ENCODE measurements at regions not wholly inside any gene's neighbourhood (a gene's known extent, or its start where the extent isn't known, plus 50 kb on each side); places are given as distances from the start of the nearest gene placed in this dataset.

GRCh38 chr1:79599257-79599656, 592.7 kb upstream of the ADGRL4 start:
- no peaks in the 10 kb centered on the region for H3K4me1 ChIP-seq (ENCODE audit: insufficient read depth, low read length)
- H3K27me3 ChIP-seq (ENCODE audit: control insufficient read depth in 1 of 2, insufficient read depth in 2 of 2, low read length in 2 of 2): no peaks in the 10 kb centered on the region
- no peak overlapping the region for H3K9ac ChIP-seq (ENCODE audit: insufficient read depth, low read depth, low read length)
- intact Hi-C loops (cut with micrococcal nuclease; ENCODE audit: unreplicated experiment) (no loop called here), in situ Hi-C loops (cut with HindIII; ENCODE audit: extremely low pct_ligation_motif_present, low pct_unique_long_range_greater_than_20kb) (no loop called here)
- no TSS peak for BruUV-seq (replicated peaks)
- no peak overlapping the region for H2AFZ ChIP-seq (ENCODE audit: low read length)
- H4K20me1 ChIP-seq (ENCODE audit: insufficient read depth, low read length): no peaks in the 10 kb centered on the region
- POLR2A ChIA-PET: no interaction called here
- FAIRE-seq: no peak
- H3K79me2 ChIP-seq (ENCODE audit: insufficient read depth, low read length): no peaks in the 10 kb centered on the region
- H3K36me3 ChIP-seq (replicated peaks in 1 of 2; ENCODE audit: control insufficient read depth in 1 of 2, insufficient read depth in 2 of 2, low read length in 2 of 2): no peaks in the 10 kb centered on the region
- H3K9me3 ChIP-seq (ENCODE audit: low read length): peaks cover 71% of the 10 kb centered on the region
- H3K4me3 ChIP-seq (replicated peaks in 1 of 3; ENCODE audit: insufficient read depth in 1 of 3, low read depth in 2 of 3, low read length in 3 of 3): no peak overlapping the region
- H3K4me2 ChIP-seq (ENCODE audit: low read depth, low read length): no peak overlapping the region
- TF ChIP-seq ATF7-NPFF (CRISPR knock-in tag; IDR thresholded peaks at IDR 0.05; ENCODE audit: low read depth) (no peak), HIVEP1 (CRISPR knock-in tag; IDR thresholded peaks at IDR 0.05) (no peak), RARG (CRISPR knock-in tag; IDR thresholded peaks at IDR 0.05; ENCODE audit: low read depth) (no peak)
- TF ChIP-seq, protein P1, sequence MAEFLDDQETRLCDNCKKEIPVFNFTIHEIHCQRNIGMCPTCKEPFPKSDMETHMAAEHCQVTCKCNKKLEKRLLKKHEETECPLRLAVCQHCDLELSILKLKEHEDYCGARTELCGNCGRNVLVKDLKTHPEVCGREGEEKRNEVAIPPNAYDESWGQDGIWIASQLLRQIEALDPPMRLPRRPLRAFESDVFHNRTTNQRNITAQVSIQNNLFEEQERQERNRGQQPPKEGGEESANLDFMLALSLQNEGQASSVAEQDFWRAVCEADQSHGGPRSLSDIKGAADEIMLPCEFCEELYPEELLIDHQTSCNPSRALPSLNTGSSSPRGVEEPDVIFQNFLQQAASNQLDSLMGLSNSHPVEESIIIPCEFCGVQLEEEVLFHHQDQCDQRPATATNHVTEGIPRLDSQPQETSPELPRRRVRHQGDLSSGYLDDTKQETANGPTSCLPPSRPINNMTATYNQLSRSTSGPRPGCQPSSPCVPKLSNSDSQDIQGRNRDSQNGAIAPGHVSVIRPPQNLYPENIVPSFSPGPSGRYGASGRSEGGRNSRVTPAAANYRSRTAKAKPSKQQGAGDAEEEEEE (CRISPR knock-in tag; IDR thresholded peaks at IDR 0.05; ENCODE audit: borderline replicate concordance): no peak
- no peak for ATAC-seq
- CTCF ChIA-PET (ENCODE audit: low intra/inter-chr PET ratio, low total read pairs): no interaction called here
- 5% methylated on average over 2 of the region's 2 CpGs for WGBS (ENCODE audit: low lambda C conversion rate)
- no peak for DNase-seq (ENCODE audit: low spot score)
- no peak overlapping the region for H3K27ac ChIP-seq (ENCODE audit: extremely low read length, insufficient read depth, low read length)

DNA sequence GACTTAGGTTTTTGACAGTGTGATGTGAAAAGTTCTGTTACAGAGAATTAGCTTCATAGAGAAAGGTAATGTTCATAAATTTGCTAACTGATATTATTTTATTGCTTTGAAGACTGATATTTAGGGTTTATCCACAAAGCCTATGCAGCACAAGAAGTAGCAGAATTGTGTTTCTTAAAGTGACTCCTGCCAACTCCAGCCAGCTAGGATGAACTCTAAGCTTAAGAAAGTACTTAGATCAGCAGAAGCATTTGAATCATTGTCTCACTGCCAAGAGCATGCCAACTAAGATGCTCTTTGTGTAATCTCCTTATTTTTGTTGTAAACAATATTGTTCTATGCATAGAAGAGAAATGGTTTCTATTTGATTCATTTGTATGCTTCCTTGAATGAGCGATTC, 589.4 kb upstream of the ADGRL4 start:
- no peaks in the 10 kb centered on the region for H3K36me3 ChIP-seq (replicated peaks in 1 of 2; ENCODE audit: control insufficient read depth in 1 of 2, insufficient read depth in 2 of 2, low read length in 2 of 2)
- in situ Hi-C loops (cut with HindIII; ENCODE audit: extremely low pct_ligation_motif_present, low pct_unique_long_range_greater_than_20kb) (no loop called here), intact Hi-C loops (cut with micrococcal nuclease; ENCODE audit: unreplicated experiment) (no loop called here)
- H3K79me2 ChIP-seq (ENCODE audit: insufficient read depth, low read length): no peaks in the 10 kb centered on the region
- no peak overlapping the region for H3K4me3 ChIP-seq (replicated peaks in 1 of 3; ENCODE audit: insufficient read depth in 1 of 3, low read depth in 2 of 3, low read length in 3 of 3)
- no peak overlapping the region for H2AFZ ChIP-seq (ENCODE audit: low read length)
- no peak for ATAC-seq
- WGBS (ENCODE audit: low lambda C conversion rate): 65% methylated on average over 1 of the region's 1 CpG
- ChIA-PET POLR2A (no interaction called here), CTCF (ENCODE audit: low intra/inter-chr PET ratio, low total read pairs) (no interaction called here)
- H3K27ac ChIP-seq (ENCODE audit: extremely low read length, insufficient read depth, low read length): no peak overlapping the region
- TF ChIP-seq DDIT3 (CRISPR knock-in tag; IDR thresholded peaks at IDR 0.05): no peak
- TF ChIP-seq CENPX (CRISPR knock-in tag; IDR thresholded peaks at IDR 0.05): no peak
- no peak for TF ChIP-seq ZC3H4 (CRISPR knock-in tag; IDR thresholded peaks at IDR 0.05; ENCODE audit: borderline replicate concordance)
- TF ChIP-seq KAT7 (CRISPR knock-in tag; IDR thresholded peaks at IDR 0.05; ENCODE audit: borderline replicate concordance): no peak
- no peak for TF ChIP-seq MTF1 (CRISPR knock-in tag; IDR thresholded peaks at IDR 0.05)
- TF ChIP-seq, protein P2, sequence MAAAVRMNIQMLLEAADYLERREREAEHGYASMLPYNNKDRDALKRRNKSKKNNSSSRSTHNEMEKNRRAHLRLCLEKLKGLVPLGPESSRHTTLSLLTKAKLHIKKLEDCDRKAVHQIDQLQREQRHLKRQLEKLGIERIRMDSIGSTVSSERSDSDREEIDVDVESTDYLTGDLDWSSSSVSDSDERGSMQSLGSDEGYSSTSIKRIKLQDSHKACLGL (CRISPR knock-in tag; IDR thresholded peaks at IDR 0.05): no peak
- no peak for TF ChIP-seq ZSCAN25 (CRISPR knock-in tag; IDR thresholded peaks at IDR 0.05)
- no peak for TF ChIP-seq FOXK2 (IDR thresholded peaks at IDR 0.05)
- TF ChIP-seq KDM4B (CRISPR knock-in tag; IDR thresholded peaks at IDR 0.05): no peak
- TF ChIP-seq ELF3 (CRISPR knock-in tag; IDR thresholded peaks at IDR 0.05): no peak
- no peak for TF ChIP-seq TP53 (CRISPR knock-in tag; conservative IDR thresholded peaks at IDR 0.05)
- TF ChIP-seq NR2F1 (CRISPR knock-in tag; IDR thresholded peaks at IDR 0.05): no peak
- TF ChIP-seq DBP (CRISPR knock-in tag; IDR thresholded peaks at IDR 0.05; ENCODE audit: not compliant biosample characterization): no peak
- H3K4me1 ChIP-seq (ENCODE audit: insufficient read depth, low read length): no peaks in the 10 kb centered on the region
- BruUV-seq (replicated peaks): no TSS peak
- FAIRE-seq: no peak
- H3K9ac ChIP-seq (ENCODE audit: insufficient read depth, low read depth, low read length): no peak overlapping the region
- peaks cover 74% of the 10 kb centered on the region for H3K9me3 ChIP-seq (ENCODE audit: low read length)
- no peaks in the 10 kb centered on the region for H4K20me1 ChIP-seq (ENCODE audit: insufficient read depth, low read length)
- DNase-seq (ENCODE audit: low spot score): no peak
- no peaks in the 10 kb centered on the region for H3K27me3 ChIP-seq (ENCODE audit: control insufficient read depth in 1 of 2, insufficient read depth in 2 of 2, low read length in 2 of 2)
- H3K4me2 ChIP-seq (ENCODE audit: low read depth, low read length): no peak overlapping the region

All from HepG2 (cell line).